SU-DHL-6 (cell line): ENCODE measurements at regions not wholly inside any gene's neighbourhood (a gene's known extent, or its start where the extent isn't known, plus 50 kb on each side); places are given as distances from the start of the nearest gene placed in this dataset.

Experiments used
- H2AFZ ChIP-seq: fragments of 200-600 bp; sonication (generic); 2 replicates; pipeline ENCODE4 v1.6.1; 2014; ENCODE audit warnings: low read depth, mild to moderate bottlenecking, moderate library complexity, mixed read lengths, antibody characterized with exemption, low read length; ENCODE audit not compliant: severe bottlenecking
- H3F3A ChIP-seq: fragments of 200-600 bp; shearing (Covaris generic); 2 replicates; pipeline ENCODE4 v1.6.0; 2016; ENCODE audit warnings: antibody characterized with exemption, mild to moderate bottlenecking; ENCODE audit not compliant: insufficient read depth
- H3K27ac ChIP-seq: fragments of 200-600 bp; sonication (generic); 2 replicates; pipeline ENCODE4 v1.5.1; 2016; ENCODE audit warnings: low read depth, mild to moderate bottlenecking, low read length, moderate library complexity, mixed read lengths
- H3K27me3 ChIP-seq: fragments of 200-600 bp; sonication (generic), shearing (Covaris generic); 2 replicates; pipeline ENCODE4 v1.6.0; 2014; ENCODE audit warnings: mild to moderate bottlenecking, low read length
- H3K36me3 ChIP-seq: fragments of 200-600 bp; sonication (generic); 2 replicates; pipeline ENCODE4 v1.6.1; 2014; ENCODE audit warnings: mild to moderate bottlenecking, low read length, mixed read lengths
- H3K4me2 ChIP-seq: fragments of 300-600, 200-600 bp; shearing (Covaris generic), sonication (generic); 2 replicates; pipeline ENCODE4 v1.6.0; 2014; ENCODE audit warnings: low read length, low read depth, mild to moderate bottlenecking; ENCODE audit not compliant: poor library complexity, severe bottlenecking
- H3K4me3 ChIP-seq: fragments of 200-600 bp; sonication (generic); 2 replicates; pipeline ENCODE4 v1.5.1; 2014; ENCODE audit warnings: antibody characterized with exemption, low read length, mild to moderate bottlenecking, mixed read lengths; ENCODE audit not compliant: insufficient read depth, poor library complexity, severe bottlenecking
- H3K79me2 ChIP-seq: fragments of 200-600 bp; sonication (generic); 2 replicates; pipeline ENCODE4 v1.6.1; 2014; ENCODE audit warnings: mild to moderate bottlenecking, low read length, moderate library complexity; ENCODE audit not compliant: insufficient read depth
- H3K9ac ChIP-seq: fragments of 200-600 bp; sonication (generic); 2 replicates; pipeline ENCODE4 v1.7.0; 2014; ENCODE audit warnings: mild to moderate bottlenecking, low read length
- H3K9me2 ChIP-seq: fragments of 200-600 bp; sonication (generic); replicated peaks from 2 replicates; pipeline ENCODE4 v1.6.1; 2014; ENCODE audit warnings: low read length; ENCODE audit not compliant: insufficient read depth
- H3K9me3 ChIP-seq: fragments of 200-600 bp; sonication (generic); 2 replicates; pipeline ENCODE4 v1.6.1; 2014; ENCODE audit warnings: low read length, mixed read lengths; ENCODE audit not compliant: insufficient read depth
- H4K20me1 ChIP-seq: fragments of 200-600 bp; sonication (generic); 2 replicates; pipeline ENCODE4 v1.6.1; 2014; ENCODE audit warnings: low read depth, mild to moderate bottlenecking, antibody characterized with exemption, low read length, moderate library complexity, mixed read lengths
- CTCF ChIP-seq: fragments of 200-600 bp; sonication (generic); IDR thresholded peaks from one replicate; pipeline ENCODE4 v1.5.1; 2017; ENCODE audit warnings: antibody characterized with exemption, mild to moderate bottlenecking, low read length, moderate library complexity; ENCODE audit not compliant: insufficient read depth, poor library complexity, severe bottlenecking
- EZH2phosphoT487 ChIP-seq: fragments of 200-600 bp; sonication (generic), shearing (Covaris generic); conservative IDR thresholded peaks from 2 replicates; pipeline ENCODE4 v1.6.1; 2018; ENCODE audit warnings: mild to moderate bottlenecking, antibody characterized with exemption, low read length, moderate library complexity, mixed read lengths

- no peaks in the 10 kb centered on the region for H3K9me2 ChIP-seq
- H3K27ac ChIP-seq, result no peak overlapping the region
- H3K79me2 ChIP-seq, result no peaks in the 10 kb centered on the region
- H2AFZ ChIP-seq, result no peak overlapping the region
- H3F3A ChIP-seq, result no peaks in the 10 kb centered on the region
- no peaks in the 10 kb centered on the region for H3K36me3 ChIP-seq
- H3K27me3 ChIP-seq, result no peaks in the 10 kb centered on the region
- no peak overlapping the region for H3K4me2 ChIP-seq
- H3K4me3 ChIP-seq, result no peak overlapping the region
- H3K9me3 ChIP-seq, result no peaks in the 10 kb centered on the region
- no peak overlapping the region for H3K9ac ChIP-seq
- H4K20me1 ChIP-seq, result no peaks in the 10 kb centered on the region
- no peak for TF ChIP-seq CTCF
- TF ChIP-seq EZH2phosphoT487, result no peak
Measured at GRCh38 chr18:46402396-46402795, 254.6 kb downstream of the LOXHD1 start.

- Histone ChIP-seq H3K79me2 (no peaks in the 10 kb centered on the region), H2AFZ (no peak overlapping the region)
- TF ChIP-seq CTCF (no peak), EZH2phosphoT487 (no peak)
Measured at GRCh38 chr18:46402945-46403344, 254.1 kb downstream of the LOXHD1 start.

GRCh38 chr18:46405832-46406538 is 251.0 kb downstream of the LOXHD1 start:
- TF ChIP-seq CTCF (no peak), EZH2phosphoT487 (no peak)
- Histone ChIP-seq H3K9ac (no peak overlapping the region), H4K20me1 (no peaks in the 10 kb centered on the region), H3K79me2 (no peaks in the 10 kb centered on the region), H3K9me3 (no peaks in the 10 kb centered on the region), H3K4me2 (no peak overlapping the region), H3K36me3 (no peaks in the 10 kb centered on the region), H3K9me2 (no peaks in the 10 kb centered on the region), H2AFZ (no peak overlapping the region), H3K27me3 (no peaks in the 10 kb centered on the region), H3F3A (no peaks in the 10 kb centered on the region), H3K4me3 (no peak overlapping the region), H3K27ac (no peak overlapping the region)

More at GRCh38 chr18:46402945-46403344, 254.1 kb downstream of the LOXHD1 start:
- Histone ChIP-seq H3F3A (no peaks in the 10 kb centered on the region), H3K27ac (no peak overlapping the region), H3K9ac (no peak overlapping the region), H3K9me3 (no peaks in the 10 kb centered on the region), H3K27me3 (no peaks in the 10 kb centered on the region), H3K9me2 (no peaks in the 10 kb centered on the region), H3K36me3 (no peaks in the 10 kb centered on the region), H3K4me2 (no peak overlapping the region), H3K4me3 (no peak overlapping the region), H4K20me1 (no peaks in the 10 kb centered on the region)
